GM23338 (cell line): ENCODE measurements at regions not wholly inside any gene's neighbourhood (a gene's known extent, or its start where the extent isn't known, plus 50 kb on each side); places are given as distances from the start of the nearest gene placed in this dataset.

ENCODE experiments used
- CREB1 ChIP-seq: fragments of 250-450 bp; sonication (Bioruptor Pico); IDR thresholded peaks from 2 replicates; pipeline ENCODE4 v1.5.0; 2020; ENCODE audit warnings: low read depth, mild to moderate bottlenecking, moderate library complexity
- CTCF ChIP-seq, 2 experiments: fragments of 200-600 bp in 1 of 2; sonication (generic) in 1 of 2; conservative IDR thresholded peaks; 2 replicates each; pipeline versions ENCODE4 v1.5.1 to v1.6.1; 2016 to 2017; ENCODE audit warnings: antibody characterized with exemption in 2 of 2, low read depth in 2 of 2, mild to moderate bottlenecking in 2 of 2, moderate library complexity in 1 of 2
- ETS1 ChIP-seq: IDR thresholded peaks from 2 replicates; pipeline ENCODE4 v1.6.1; 2016; ENCODE audit warnings: antibody characterized with exemption
- EZH2 ChIP-seq: fragments of 200-600 bp; sonication (generic); IDR thresholded peaks from one replicate; pipeline ENCODE4 v1.8.0; 2017; ENCODE audit warnings: antibody characterized with exemption, mild to moderate bottlenecking, low read depth; ENCODE audit not compliant: unreplicated experiment
- EZH2phosphoT487 ChIP-seq: fragments of 200-600 bp; sonication (generic); IDR thresholded peaks from one replicate; pipeline ENCODE4 v1.8.1; 2018; ENCODE audit warnings: antibody characterized with exemption; ENCODE audit not compliant: unreplicated experiment
- NANOG ChIP-seq: IDR thresholded peaks from 2 replicates; pipeline ENCODE4 v1.6.1; 2016; ENCODE audit warnings: antibody characterized with exemption, borderline replicate concordance
- POLR2AphosphoS5 ChIP-seq: IDR thresholded peaks from 2 replicates; pipeline ENCODE4 v1.6.1; 2016; ENCODE audit warnings: antibody characterized with exemption, low read depth
- STAT1 ChIP-seq: IDR thresholded peaks from one replicate; pipeline ENCODE4 v1.6.1; 2016; ENCODE audit warnings: antibody characterized with exemption; ENCODE audit not compliant: unreplicated experiment
- TF ChIP-seq, protein P1 (sequence below): IDR thresholded peaks from one replicate; pipeline ENCODE4 v1.6.1; 2018; ENCODE audit warnings: antibody characterized with exemption; ENCODE audit not compliant: unreplicated experiment

DNA sequence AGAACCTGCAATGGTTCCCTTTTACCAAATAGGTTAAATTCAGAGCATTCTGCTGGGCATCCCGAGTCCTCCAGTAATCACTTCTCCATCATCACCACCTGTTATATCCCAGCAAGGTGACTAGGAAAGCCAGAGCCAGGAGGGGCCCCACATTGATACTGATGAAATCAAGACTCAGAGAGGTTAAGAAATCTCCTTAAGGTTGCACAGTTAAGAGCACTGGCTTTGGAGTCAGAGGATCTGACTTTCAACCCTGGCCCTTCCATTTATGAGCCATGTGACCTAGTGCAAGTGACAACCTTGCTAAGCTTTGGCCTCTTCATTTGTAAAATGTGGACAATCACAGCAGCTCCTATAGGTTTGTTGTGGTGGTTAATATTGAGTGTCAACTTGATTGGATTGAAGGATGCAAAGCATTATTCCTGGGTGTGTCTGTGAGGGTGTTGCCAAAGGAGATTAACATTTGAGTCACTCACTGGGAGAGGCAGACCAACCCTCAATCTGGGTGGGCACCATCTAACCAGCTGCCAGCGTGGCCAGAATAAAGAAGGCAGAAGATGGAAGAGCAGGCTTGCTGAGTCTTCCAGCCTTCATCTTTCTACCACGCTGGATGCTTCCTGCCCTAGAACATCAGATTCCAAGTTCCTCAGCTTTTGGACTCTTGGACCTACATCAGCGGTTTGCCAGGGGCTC, 194.2 kb upstream of the ASIC2 start:
- TF ChIP-seq CTCF (conservative IDR thresholded peaks at IDR 0.05; ENCODE audit: low read depth in 2 of 2) (no peak), POLR2AphosphoS5 (no peak), STAT1 (no peak), CREB1 (no peak), EZH2phosphoT487 (no peak), EZH2 (no peak), ETS1 (no peak), NANOG (no peak)
- TF ChIP-seq, protein P1, sequence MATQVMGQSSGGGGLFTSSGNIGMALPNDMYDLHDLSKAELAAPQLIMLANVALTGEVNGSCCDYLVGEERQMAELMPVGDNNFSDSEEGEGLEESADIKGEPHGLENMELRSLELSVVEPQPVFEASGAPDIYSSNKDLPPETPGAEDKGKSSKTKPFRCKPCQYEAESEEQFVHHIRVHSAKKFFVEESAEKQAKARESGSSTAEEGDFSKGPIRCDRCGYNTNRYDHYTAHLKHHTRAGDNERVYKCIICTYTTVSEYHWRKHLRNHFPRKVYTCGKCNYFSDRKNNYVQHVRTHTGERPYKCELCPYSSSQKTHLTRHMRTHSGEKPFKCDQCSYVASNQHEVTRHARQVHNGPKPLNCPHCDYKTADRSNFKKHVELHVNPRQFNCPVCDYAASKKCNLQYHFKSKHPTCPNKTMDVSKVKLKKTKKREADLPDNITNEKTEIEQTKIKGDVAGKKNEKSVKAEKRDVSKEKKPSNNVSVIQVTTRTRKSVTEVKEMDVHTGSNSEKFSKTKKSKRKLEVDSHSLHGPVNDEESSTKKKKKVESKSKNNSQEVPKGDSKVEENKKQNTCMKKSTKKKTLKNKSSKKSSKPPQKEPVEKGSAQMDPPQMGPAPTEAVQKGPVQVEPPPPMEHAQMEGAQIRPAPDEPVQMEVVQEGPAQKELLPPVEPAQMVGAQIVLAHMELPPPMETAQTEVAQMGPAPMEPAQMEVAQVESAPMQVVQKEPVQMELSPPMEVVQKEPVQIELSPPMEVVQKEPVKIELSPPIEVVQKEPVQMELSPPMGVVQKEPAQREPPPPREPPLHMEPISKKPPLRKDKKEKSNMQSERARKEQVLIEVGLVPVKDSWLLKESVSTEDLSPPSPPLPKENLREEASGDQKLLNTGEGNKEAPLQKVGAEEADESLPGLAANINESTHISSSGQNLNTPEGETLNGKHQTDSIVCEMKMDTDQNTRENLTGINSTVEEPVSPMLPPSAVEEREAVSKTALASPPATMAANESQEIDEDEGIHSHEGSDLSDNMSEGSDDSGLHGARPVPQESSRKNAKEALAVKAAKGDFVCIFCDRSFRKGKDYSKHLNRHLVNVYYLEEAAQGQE: no peak
